H1 (cell line): ENCODE measurements at regions not wholly inside any gene's neighbourhood (a gene's known extent, or its start where the extent isn't known, plus 50 kb on each side); places are given as distances from the start of the nearest gene placed in this dataset.

Source experiments
- CTCF ChIA-PET: fragments of 300-600 bp; sonication (Branson Sonifier 250); formaldehyde crosslinking; loops from one replicate; lab custom pipeline; 2021; ENCODE audit not compliant: partially characterized antibody; lab: Charles Lee
- POLR2A ChIA-PET: fragments of 300-600 bp; sonication (Branson Sonifier 250); formaldehyde crosslinking; loops from one replicate; lab custom pipeline; 2021; ENCODE audit warnings: inconsistent platforms; ENCODE audit not compliant: partially characterized antibody; lab: Charles Lee
- DNase-seq, 2 experiments: peaks; one replicate each; pipeline versions ENCODE4 v3.0.0 to v3.0.0-alpha.2; 2010 to 2022; ENCODE audit warnings: low spot score in 2 of 2, low read depth in 1 of 2, mixed read lengths in 1 of 2
- FAIRE-seq: peaks from 2 replicates; lab custom pipeline; 2011; peaks lifted over from hg19 to GRCh38; lab: Jason Lieb, UNC
- H2AFZ ChIP-seq: 2 replicates; pipeline ENCODE4 v1.8.1; 2012; ENCODE audit warnings: low read length, inconsistent platforms
- H2AK5ac ChIP-seq: 2 replicates; pipeline ENCODE4 v1.6.1; 2013; ENCODE audit warnings: low read depth, low read length
- H2BK120ac ChIP-seq: replicated peaks from 2 replicates; pipeline ENCODE3; 2013; ENCODE audit warnings: low read depth, low read length, inconsistent platforms
- H2BK12ac ChIP-seq: 2 replicates; pipeline ENCODE4 v1.6.1; 2013; ENCODE audit warnings: low read depth, low read length
- H2BK15ac ChIP-seq: 2 replicates; pipeline ENCODE4 v1.6.1; 2013; ENCODE audit warnings: low read length
- H2BK20ac ChIP-seq: 2 replicates; pipeline ENCODE4 v1.6.1; 2013; ENCODE audit warnings: low read length
- H2BK5ac ChIP-seq: 2 replicates; pipeline ENCODE4 v1.6.1; 2013; ENCODE audit warnings: low read depth, low read length
- H3K14ac ChIP-seq: 2 replicates; pipeline ENCODE4 v1.6.1; 2013; ENCODE audit warnings: inconsistent platforms; ENCODE audit not compliant: insufficient read length
- H3K18ac ChIP-seq: 2 replicates; pipeline ENCODE4 v1.6.1; 2013; ENCODE audit warnings: low read length; ENCODE audit errors: extremely low read depth
- H3K23ac ChIP-seq: 2 replicates; pipeline ENCODE4 v1.6.1; 2013; ENCODE audit warnings: inconsistent platforms; ENCODE audit not compliant: insufficient read length
- H3K23me2 ChIP-seq: 2 replicates; pipeline ENCODE4 v1.6.1; 2013; ENCODE audit warnings: low read depth, low read length
- H3K27ac ChIP-seq: 2 replicates; pipeline ENCODE4 v1.6.1; 2011; ENCODE audit warnings: low read depth, low read length, inconsistent platforms
- H3K27me3 ChIP-seq, 4 experiments: replicated peaks in 1 of 4; 1 replicate in 1 of 4; 2 replicates in 3 of 4; pipeline versions ENCODE4 v1.6.1 to v1.8.1; 2011 to 2013; ENCODE audit warnings: low read length in 3 of 4, mild to moderate bottlenecking in 3 of 4, inconsistent platforms in 2 of 4, mixed read lengths in 2 of 4, moderate library complexity in 1 of 4; ENCODE audit not compliant: control insufficient read depth in 3 of 4, insufficient read depth in 3 of 4; ENCODE audit errors: extremely low read depth in 1 of 4
- H3K36me3 ChIP-seq, 4 experiments: 2 replicates each; pipeline versions ENCODE4 v1.6.1 to v1.8.1; 2011 to 2013; ENCODE audit warnings: mild to moderate bottlenecking in 4 of 4, low read length in 3 of 4, moderate library complexity in 2 of 4, control low read depth in 1 of 4, inconsistent platforms in 1 of 4; ENCODE audit not compliant: insufficient read depth in 4 of 4, control insufficient read depth in 2 of 4
- H3K4ac ChIP-seq: replicated peaks from 2 replicates; pipeline ENCODE3; 2013; ENCODE audit warnings: low read length, low read depth, mixed read lengths, inconsistent platforms; ENCODE audit not compliant: insufficient read length
- H3K4me1 ChIP-seq, 4 experiments: replicated peaks in 1 of 4; 1 replicate in 1 of 4; 2 replicates in 3 of 4; pipeline versions ENCODE4 v1.6.1 to v1.8.1; 2011 to 2013; ENCODE audit warnings: low read length in 3 of 4, inconsistent platforms in 2 of 4, mixed read lengths in 1 of 4; ENCODE audit not compliant: insufficient read depth in 4 of 4, control insufficient read depth in 3 of 4
- H3K4me2 ChIP-seq, 2 experiments: 2 replicates each; pipeline versions ENCODE4 v1.6.1 to v1.8.1; 2011 to 2013; ENCODE audit warnings: low read depth in 2 of 2, low read length in 2 of 2, control low read depth in 1 of 2, inconsistent platforms in 1 of 2, mild to moderate bottlenecking in 1 of 2; ENCODE audit not compliant: insufficient read depth in 1 of 2
- H3K4me3 ChIP-seq, 4 experiments: fragments of 200-600, 300-600 bp in 1 of 4; sonication (generic), shearing (Covaris generic), sonication (Bioruptor Twin) in 1 of 4; 2 replicates each; pipeline versions ENCODE4 v1.5.1 to v1.8.1; 2011 to 2016; ENCODE audit warnings: low read length in 4 of 4, low read depth in 3 of 4, control low read depth in 2 of 4, inconsistent platforms in 2 of 4, mild to moderate bottlenecking in 2 of 4, mixed read lengths in 1 of 4, moderate library complexity in 1 of 4; ENCODE audit not compliant: insufficient read depth in 2 of 4; ENCODE audit errors: extremely low read depth in 1 of 4
- H3K56ac ChIP-seq: replicated peaks from 2 replicates; pipeline ENCODE3; 2013; ENCODE audit warnings: low read depth, mild to moderate bottlenecking, mixed read lengths, low read length, inconsistent platforms; ENCODE audit not compliant: insufficient read length
- H3K79me1 ChIP-seq: 2 replicates; pipeline ENCODE4 v1.6.1; 2013; ENCODE audit warnings: low read depth, low read length, control low read depth
- H3K79me2 ChIP-seq, 2 experiments: 2 replicates each; pipeline versions ENCODE4 v1.6.1 to v1.8.1; 2012 to 2013; ENCODE audit warnings: low read length in 2 of 2, mild to moderate bottlenecking in 2 of 2, inconsistent platforms in 1 of 2; ENCODE audit not compliant: insufficient read depth in 2 of 2, control insufficient read depth in 1 of 2
- H3K9ac ChIP-seq, 4 experiments: replicated peaks in 1 of 4; 1 replicate in 1 of 4; 2 replicates in 3 of 4; pipeline versions ENCODE4 v1.6.1 to v1.8.1; 2011 to 2013; ENCODE audit warnings: low read depth in 3 of 4, low read length in 3 of 4, control low read depth in 2 of 4, mild to moderate bottlenecking in 2 of 4, moderate library complexity in 2 of 4, inconsistent platforms in 1 of 4; ENCODE audit errors: extremely low read depth in 1 of 4
- H3K9me3 ChIP-seq, 2 experiments: 2 replicates each; pipeline versions ENCODE4 v1.6.1 to v1.8.1; 2012 to 2013; ENCODE audit warnings: mild to moderate bottlenecking in 2 of 2, moderate library complexity in 2 of 2, control low read depth in 1 of 2, inconsistent platforms in 1 of 2, low read depth in 1 of 2, low read length in 1 of 2, mixed read lengths in 1 of 2; ENCODE audit not compliant: insufficient read depth in 2 of 2
- H4K20me1 ChIP-seq, 2 experiments: replicated peaks in 1 of 2; 2 replicates each; pipeline versions ENCODE3 to v1.8.1; 2011 to 2013; ENCODE audit warnings: inconsistent platforms in 2 of 2, low read length in 2 of 2, mild to moderate bottlenecking in 1 of 2; ENCODE audit not compliant: insufficient read depth in 2 of 2, control insufficient read depth in 1 of 2
- H4K5ac ChIP-seq: 2 replicates; pipeline ENCODE4 v1.6.1; 2013; ENCODE audit warnings: low read length, low read depth, mixed read lengths, inconsistent platforms; ENCODE audit not compliant: insufficient read length
- H4K8ac ChIP-seq: 2 replicates; pipeline ENCODE4 v1.8.0; 2013; ENCODE audit warnings: mild to moderate bottlenecking, moderate library complexity, low read length, inconsistent platforms; ENCODE audit not compliant: insufficient read depth; ENCODE audit errors: extremely low read depth
- H4K91ac ChIP-seq: replicated peaks from 2 replicates; pipeline ENCODE3; 2013; ENCODE audit warnings: low read length, mixed read lengths, inconsistent platforms; ENCODE audit not compliant: insufficient read length
- CEBPB ChIP-seq: IDR thresholded peaks from 2 replicates; pipeline ENCODE4 v1.6.1; 2012; ENCODE audit warnings: low read depth, low read length
- HDAC6 ChIP-seq: IDR thresholded peaks from one replicate; pipeline ENCODE4 v1.7.1; 2012; ENCODE audit warnings: low read depth, mild to moderate bottlenecking, inconsistent platforms, low read length, moderate library complexity
- NRF1 ChIP-seq: IDR thresholded peaks from 2 replicates; pipeline ENCODE4 v1.6.1; 2011; ENCODE audit warnings: mild to moderate bottlenecking, low read depth, low read length, improper control_type of control experiment
- POLR2A ChIP-seq, 2 experiments: IDR thresholded peaks; 1 replicate in 1 of 2; 2 replicates in 1 of 2; pipeline ENCODE4 v1.6.1; 2011; ENCODE audit warnings: low read depth in 2 of 2, low read length in 2 of 2, mild to moderate bottlenecking in 2 of 2; ENCODE audit errors: control extremely low read depth in 1 of 2
- RXRA ChIP-seq: IDR thresholded peaks from 2 replicates; pipeline ENCODE4 v1.6.1; 2011; ENCODE audit warnings: low read depth, mild to moderate bottlenecking, low read length, moderate library complexity; ENCODE audit not compliant: insufficient read depth
- SAP30 ChIP-seq: fragments of 300-600 bp; sonication (generic); IDR thresholded peaks from 2 replicates; pipeline ENCODE4 v1.7.1; 2012; ENCODE audit warnings: low read length, moderate library complexity, mild to moderate bottlenecking, inconsistent platforms; ENCODE audit not compliant: insufficient read depth, insufficient replicate concordance
- SIRT6 ChIP-seq: IDR thresholded peaks from one replicate; pipeline ENCODE4 v1.7.1; 2012; ENCODE audit warnings: low read length, inconsistent platforms
- SIX5 ChIP-seq: IDR thresholded peaks from 2 replicates; pipeline ENCODE4 v1.6.1; 2011; ENCODE audit warnings: mild to moderate bottlenecking, low read depth, low read length
- SP2 ChIP-seq: IDR thresholded peaks from 2 replicates; pipeline ENCODE4 v1.6.1; 2012; ENCODE audit warnings: mild to moderate bottlenecking, low read length, inconsistent platforms
- TAF7 ChIP-seq: optimal IDR thresholded peaks from 2 replicates; pipeline ENCODE3; 2011; ENCODE audit warnings: low read depth, mild to moderate bottlenecking, inconsistent platforms, low read length, moderate library complexity, borderline replicate concordance
- TBP ChIP-seq: IDR thresholded peaks from 2 replicates; pipeline ENCODE4 v1.6.1; 2011; ENCODE audit warnings: low read depth, low read length, improper control_type of control experiment
- TEAD4 ChIP-seq: IDR thresholded peaks from 2 replicates; pipeline ENCODE4 v1.6.1; 2012; ENCODE audit warnings: low read depth, low read length, inconsistent platforms, mixed read lengths
- ZNF274 ChIP-seq: IDR thresholded peaks from 2 replicates; pipeline ENCODE4 v1.7.0; 2012; ENCODE audit warnings: low read length, borderline replicate concordance; ENCODE audit errors: extremely low read depth
- WGBS, 2 experiments: shearing (Covaris generic) in 1 of 2; methylation state at CpG; one replicate each; pipeline versions ENCODE4 v1.1.6 to v1.1.7; 2013 to 2015; ENCODE audit warnings: low lambda C conversion rate in 2 of 2, mixed read lengths in 2 of 2, inconsistent platforms in 1 of 2, low coverage in 1 of 2, missing lambda C conversion rate in 1 of 2; ENCODE audit not compliant: insufficient replicate concordance in 2 of 2, insufficient coverage in 1 of 2, insufficient read length in 1 of 2; ENCODE audit errors: extremely low coverage in 1 of 2, missing lambda C conversion rate in 1 of 2; 5-methylcytosine and 5-hydroxymethylcytosine counted together
- TF ChIP-seq, protein P1 (sequence below): IDR thresholded peaks from 2 replicates; pipeline ENCODE4 v1.6.1; 2012; ENCODE audit warnings: inconsistent platforms

GRCh38 chr18:44539926-44540325, 140.8 kb upstream of the SETBP1 start:
- Histone ChIP-seq H3K9me3 (no peaks in the 10 kb centered on the region), H3K56ac (no peak overlapping the region), H3K18ac (no peak overlapping the region), H2AK5ac (no peak overlapping the region), H3K27me3 (no peaks in the 10 kb centered on the region), H2BK120ac (no peak overlapping the region), H3K4me1 (no peaks in the 10 kb centered on the region), H2BK20ac (no peak overlapping the region), H3K36me3 (no peaks in the 10 kb centered on the region), H3K9ac (no peak overlapping the region), H3K79me1 (no peaks in the 10 kb centered on the region), H3K23ac (no peak overlapping the region), H4K91ac (no peak overlapping the region), H3K4me2 (no peak overlapping the region), H3K4me3 (no peak overlapping the region), H4K8ac (no peak overlapping the region), H2AFZ (no peak overlapping the region), H4K5ac (no peak overlapping the region), H2BK5ac (no peak overlapping the region), H4K20me1 (no peaks in the 10 kb centered on the region), H3K14ac (no peak overlapping the region), H3K23me2 (no peaks in the 10 kb centered on the region), H3K79me2 (no peaks in the 10 kb centered on the region), H2BK15ac (no peak overlapping the region), H2BK12ac (no peak overlapping the region), H3K27ac (no peak overlapping the region), H3K4ac (no peak overlapping the region)
- POLR2A ChIA-PET, result no interaction called here
- DNase-seq (no peak), FAIRE-seq (no peak)
- 87% methylated on average over 3 of the region's 3 CpGs; no CpG with 5 or more reads in 1 of the 2 experiments for WGBS, 2 experiments
- CTCF ChIA-PET, result no interaction called here
- TF ChIP-seq SP2, result no peak
- TF ChIP-seq ZNF274, result no peak
- no peak for TF ChIP-seq TAF7
- no peak for TF ChIP-seq SIX5
- TF ChIP-seq POLR2A (IDR thresholded peaks at IDR 0.05; ENCODE audit: control extremely low read depth in 1 of 2, low read depth in 2 of 2, low read length in 2 of 2), result no peak
- TF ChIP-seq, protein P1, sequence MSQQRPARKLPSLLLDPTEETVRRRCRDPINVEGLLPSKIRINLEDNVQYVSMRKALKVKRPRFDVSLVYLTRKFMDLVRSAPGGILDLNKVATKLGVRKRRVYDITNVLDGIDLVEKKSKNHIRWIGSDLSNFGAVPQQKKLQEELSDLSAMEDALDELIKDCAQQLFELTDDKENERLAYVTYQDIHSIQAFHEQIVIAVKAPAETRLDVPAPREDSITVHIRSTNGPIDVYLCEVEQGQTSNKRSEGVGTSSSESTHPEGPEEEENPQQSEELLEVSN, result no peak
- TF ChIP-seq SAP30, result no peak
- no peak for TF ChIP-seq TBP
- TF ChIP-seq SIRT6, result no peak
- no peak for TF ChIP-seq RXRA
- TF ChIP-seq HDAC6, result no peak
- no peak for TF ChIP-seq TEAD4
- TF ChIP-seq CEBPB, result no peak
- TF ChIP-seq NRF1, result no peak
